OCI-LY1 (cell line): ENCODE measurements at regions not wholly inside any gene's neighbourhood (a gene's known extent, or its start where the extent isn't known, plus 50 kb on each side); places are given as distances from the start of the nearest gene placed in this dataset.
"Not testable (repeated sequence)": the region's sequence is repeated elsewhere in the genome, so short reads cannot be mapped to it uniquely, and the experiment has no call there.

Experiments used
- H2AFZ ChIP-seq: fragments of 200-600 bp; sonication (generic), shearing (Covaris generic); 2 replicates; pipeline ENCODE4 v1.6.0; 2014; ENCODE audit warnings: antibody characterized with exemption, mild to moderate bottlenecking, low read length
- H3F3A ChIP-seq: fragments of 200-600 bp; sonication (generic), shearing (Covaris generic); 2 replicates; pipeline ENCODE4 v1.6.0; 2014; ENCODE audit warnings: mild to moderate bottlenecking, antibody characterized with exemption, low read length, moderate library complexity; ENCODE audit not compliant: insufficient read depth
- H3K27ac ChIP-seq: fragments of 200-600 bp; sonication (generic); 2 replicates; pipeline ENCODE4 v1.5.1; 2014; ENCODE audit warnings: low read length, mixed run types, mild to moderate bottlenecking, low read depth; ENCODE audit not compliant: poor library complexity, severe bottlenecking
- H3K27me3 ChIP-seq: fragments of 200-600 bp; sonication (generic); 2 replicates; pipeline ENCODE4 v1.6.0; 2014; ENCODE audit warnings: antibody characterized with exemption, mild to moderate bottlenecking, low read length, moderate library complexity; ENCODE audit not compliant: insufficient read depth
- H3K36me3 ChIP-seq: fragments of 200-600 bp; sonication (generic); 2 replicates; pipeline ENCODE4 v1.6.1; 2014; ENCODE audit warnings: mild to moderate bottlenecking, antibody characterized with exemption, low read length, moderate library complexity, mixed read lengths; ENCODE audit not compliant: insufficient read depth
- H3K4me1 ChIP-seq: fragments of 200-600 bp; sonication (generic); 2 replicates; pipeline ENCODE4 v1.5.1; 2014; ENCODE audit warnings: mild to moderate bottlenecking, low read length, moderate library complexity; ENCODE audit not compliant: insufficient read depth, severe bottlenecking
- H3K4me2 ChIP-seq: fragments of 200-600 bp; sonication (generic), shearing (Covaris generic); 2 replicates; pipeline ENCODE4 v1.6.1; 2014; ENCODE audit warnings: low read length
- H3K4me3 ChIP-seq: fragments of 200-600 bp; sonication (generic); 2 replicates; pipeline ENCODE4 v1.5.1; 2014; ENCODE audit warnings: low read length, low read depth, mild to moderate bottlenecking, mixed read lengths; ENCODE audit not compliant: poor library complexity, severe bottlenecking
- H3K79me2 ChIP-seq: fragments of 200-600 bp; shearing (Covaris generic); 2 replicates; pipeline ENCODE4 v1.6.1; 2016; ENCODE audit warnings: mixed run types, low read length, mixed read lengths; ENCODE audit not compliant: insufficient read depth
- H3K9ac ChIP-seq: fragments of 200-600 bp; sonication (generic), shearing (Covaris generic); 2 replicates; pipeline ENCODE4 v1.6.1; 2014; ENCODE audit warnings: mild to moderate bottlenecking, low read length, mixed read lengths
- H3K9me2 ChIP-seq: fragments of 200-600 bp; sonication (generic), shearing (Covaris generic); 2 replicates; pipeline ENCODE4 v1.6.1; 2014; ENCODE audit warnings: low read depth, mild to moderate bottlenecking, low read length, mixed read lengths
- H3K9me3 ChIP-seq: fragments of 200-600 bp; shearing (Covaris generic); 2 replicates; pipeline ENCODE4 v1.6.1; 2014; ENCODE audit warnings: low read length, mixed read lengths
- H4K20me1 ChIP-seq: fragments of 200-600 bp; sonication (generic), shearing (Covaris generic); 2 replicates; pipeline ENCODE4 v1.6.0; 2016; ENCODE audit warnings: mild to moderate bottlenecking, low read length; ENCODE audit not compliant: insufficient read depth
- CTCF ChIP-seq: fragments of 200-600 bp; sonication (generic), shearing (Covaris generic); IDR thresholded peaks from 2 replicates; pipeline ENCODE4 v1.5.1; 2017; ENCODE audit warnings: mild to moderate bottlenecking, antibody characterized with exemption, low read length, moderate library complexity, mixed read lengths
- EZH2 ChIP-seq: fragments of 200-600 bp; sonication (generic), shearing (Covaris generic); IDR thresholded peaks from 2 replicates; pipeline ENCODE4 v1.8.0; 2017; ENCODE audit warnings: borderline replicate concordance, mixed run types, mild to moderate bottlenecking, antibody characterized with exemption, low read length, moderate library complexity, mixed read lengths

DNA sequence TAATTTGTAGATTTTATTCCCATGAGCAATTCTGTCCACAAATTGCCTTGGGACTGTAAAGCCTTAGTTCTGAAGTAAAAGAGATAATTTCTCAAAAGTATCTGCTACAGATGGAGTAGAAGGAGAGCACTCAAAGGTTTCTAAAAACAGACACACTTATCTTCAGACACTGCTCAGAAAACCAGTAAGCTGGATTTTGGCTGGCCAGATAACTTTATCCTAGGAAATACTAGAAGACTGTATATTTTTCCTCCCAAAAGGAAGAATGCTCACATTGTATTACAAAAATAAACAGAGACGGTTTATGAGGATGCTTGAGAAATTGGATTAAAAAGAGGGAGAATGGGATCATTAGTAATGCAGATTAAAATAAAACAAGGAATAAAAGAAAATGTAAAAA, 178.0 kb upstream of the IGFBP3 start:
- Histone ChIP-seq H3K36me3 (no peaks in the 10 kb centered on the region), H3K4me2 (no peak overlapping the region), H3F3A (no peaks in the 10 kb centered on the region), H3K9me2 (no peaks in the 10 kb centered on the region), H4K20me1 (no peaks in the 10 kb centered on the region), H3K27me3 (no peaks in the 10 kb centered on the region), H3K4me1 (no peaks in the 10 kb centered on the region), H3K4me3 (no peak overlapping the region), H3K27ac (no peak overlapping the region), H3K9me3 (no peaks in the 10 kb centered on the region), H2AFZ (no peak overlapping the region), H3K9ac (no peak overlapping the region), H3K79me2 (no peaks in the 10 kb centered on the region)
- TF ChIP-seq CTCF (no peak), EZH2 (no peak)

DNA sequence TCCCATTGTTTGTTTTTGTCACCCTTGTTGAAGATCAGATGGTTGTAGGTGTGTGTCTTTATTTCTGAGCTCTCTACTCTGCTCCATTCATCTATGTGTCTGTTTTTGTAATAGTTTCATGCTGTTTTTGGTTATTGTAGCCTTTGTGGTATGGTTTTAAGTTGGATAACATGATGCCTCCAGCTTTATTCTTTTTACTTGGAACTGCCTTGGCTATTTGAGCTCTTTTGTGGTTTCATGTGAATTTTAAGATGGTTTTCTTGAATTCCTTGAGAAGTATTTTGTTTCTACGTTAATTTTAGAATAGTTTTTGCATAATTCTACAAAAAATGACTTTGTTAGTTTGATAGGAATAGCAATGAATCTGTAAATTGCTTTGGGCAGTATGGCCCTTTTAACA, 170.0 kb upstream of the IGFBP3 start:
- no peaks in the 10 kb centered on the region for H3K36me3 ChIP-seq
- no peaks in the 10 kb centered on the region for H3K27me3 ChIP-seq
- H3K79me2 ChIP-seq, result no peaks in the 10 kb centered on the region
- H3K4me1 ChIP-seq, result no peaks in the 10 kb centered on the region
- H3K9ac ChIP-seq, result no peak overlapping the region
- no peaks in the 10 kb centered on the region for H3K9me2 ChIP-seq
- TF ChIP-seq CTCF (no peak), EZH2 (no peak)
- no peak overlapping the region for H3K4me3 ChIP-seq
- no peaks in the 10 kb centered on the region for H3F3A ChIP-seq
- no peaks in the 10 kb centered on the region for H4K20me1 ChIP-seq
- H3K9me3 ChIP-seq, result no peaks in the 10 kb centered on the region
- H3K27ac ChIP-seq, result no peak overlapping the region
- H2AFZ ChIP-seq, result no peak overlapping the region
- H3K4me2 ChIP-seq, result no peak overlapping the region

GRCh38 chr7:46089281-46089680, 168.2 kb upstream of the IGFBP3 start:
- Histone ChIP-seq H3K79me2 (no peaks in the 10 kb centered on the region), H3K27ac (no peak overlapping the region), H4K20me1 (no peaks in the 10 kb centered on the region), H3K4me1 (no peaks in the 10 kb centered on the region), H3F3A (no peaks in the 10 kb centered on the region), H3K9me2 (no peaks in the 10 kb centered on the region), H3K4me3 (no peak overlapping the region), H3K9ac (no peak overlapping the region), H3K9me3 (no peaks in the 10 kb centered on the region), H3K27me3 (no peaks in the 10 kb centered on the region), H3K36me3 (no peaks in the 10 kb centered on the region), H2AFZ (no peak overlapping the region), H3K4me2 (no peak overlapping the region)
- no peak for TF ChIP-seq EZH2
- TF ChIP-seq CTCF, result no peak

- H3K9me2 ChIP-seq, H3K4me1 ChIP-seq, H3K9ac ChIP-seq, H2AFZ ChIP-seq, H3K27me3 ChIP-seq, H3K4me3 ChIP-seq, H3K9me3 ChIP-seq, H3K79me2 ChIP-seq, H4K20me1 ChIP-seq, H3F3A ChIP-seq, H3K36me3 ChIP-seq, H3K27ac ChIP-seq, H3K4me2 ChIP-seq: not testable (repeated sequence)
These were observed 167.4 kb upstream of the IGFBP3 start for GRCh38 chr7:46088486-46088885.
